22Rv1 (cell line): ENCODE measurements at regions not wholly inside any gene's neighbourhood (a gene's known extent, or its start where the extent isn't known, plus 50 kb on each side); places are given as distances from the start of the nearest gene placed in this dataset.
"Not testable (repeated sequence)": the region's sequence is repeated elsewhere in the genome, so short reads cannot be mapped to it uniquely, and the experiment has no call there.

Experiments used
- ZFX ChIP-seq: fragments of 450-650 bp; IDR thresholded peaks from 2 replicates; pipeline ENCODE4 v1.6.1; 2017; ENCODE audit warnings: antibody characterized with exemption, borderline replicate concordance
- TF ChIP-seq, protein P1 (sequence below): fragments of 450-650 bp; IDR thresholded peaks from 2 replicates; pipeline ENCODE4 v1.5.1; 2017; ENCODE audit warnings: mild to moderate bottlenecking

DNA sequence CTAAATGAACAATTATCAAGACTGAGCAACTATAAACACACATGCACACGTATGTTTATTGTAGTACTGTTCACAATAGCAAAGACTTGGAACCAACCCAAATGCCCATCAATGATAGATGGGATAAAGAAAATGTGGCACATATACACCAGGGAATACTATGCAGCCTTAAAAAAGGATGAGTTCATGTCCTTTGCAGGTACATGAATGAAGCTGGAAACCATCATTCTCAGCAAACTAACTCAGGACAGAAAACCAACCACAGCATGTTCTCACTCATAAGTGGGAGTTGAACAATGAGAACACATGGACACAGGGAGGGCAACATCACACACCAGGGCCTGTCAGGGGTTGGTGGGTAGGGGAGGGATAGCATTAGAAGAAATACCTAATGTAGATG is 445.4 kb downstream of the BCAT1 start:
- TF ChIP-seq, protein P1, sequence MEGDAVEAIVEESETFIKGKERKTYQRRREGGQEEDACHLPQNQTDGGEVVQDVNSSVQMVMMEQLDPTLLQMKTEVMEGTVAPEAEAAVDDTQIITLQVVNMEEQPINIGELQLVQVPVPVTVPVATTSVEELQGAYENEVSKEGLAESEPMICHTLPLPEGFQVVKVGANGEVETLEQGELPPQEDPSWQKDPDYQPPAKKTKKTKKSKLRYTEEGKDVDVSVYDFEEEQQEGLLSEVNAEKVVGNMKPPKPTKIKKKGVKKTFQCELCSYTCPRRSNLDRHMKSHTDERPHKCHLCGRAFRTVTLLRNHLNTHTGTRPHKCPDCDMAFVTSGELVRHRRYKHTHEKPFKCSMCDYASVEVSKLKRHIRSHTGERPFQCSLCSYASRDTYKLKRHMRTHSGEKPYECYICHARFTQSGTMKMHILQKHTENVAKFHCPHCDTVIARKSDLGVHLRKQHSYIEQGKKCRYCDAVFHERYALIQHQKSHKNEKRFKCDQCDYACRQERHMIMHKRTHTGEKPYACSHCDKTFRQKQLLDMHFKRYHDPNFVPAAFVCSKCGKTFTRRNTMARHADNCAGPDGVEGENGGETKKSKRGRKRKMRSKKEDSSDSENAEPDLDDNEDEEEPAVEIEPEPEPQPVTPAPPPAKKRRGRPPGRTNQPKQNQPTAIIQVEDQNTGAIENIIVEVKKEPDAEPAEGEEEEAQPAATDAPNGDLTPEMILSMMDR = not testable (repeated sequence)
- TF ChIP-seq ZFX = not testable (repeated sequence)
